ENCODE measurements at regions not wholly inside any gene's neighbourhood (a gene's known extent, or its start where the extent isn't known, plus 50 kb on each side); places are given as distances from the start of the nearest gene placed in this dataset.

- Histone ChIP-seq H3K36me3 (ENCODE audit: control insufficient read depth, insufficient read depth, low read length) (no peaks in the 10 kb centered on the region), H3K4me3 (ENCODE audit: low read depth, low read length) (no peak overlapping the region), H3K27me3 (replicated peaks; ENCODE audit: control insufficient read depth, insufficient read depth, low read length) (no peaks in the 10 kb centered on the region), H3K9me3 (no peaks in the 10 kb centered on the region), H3K4me1 (no peaks in the 10 kb centered on the region; the same call in 1 of the 2 replicates)
- Mint-ChIP-seq H3K4me3 (ENCODE audit: unreplicated experiment) (no peak overlapping the region), H3K27ac (ENCODE audit: unreplicated experiment) (no peak overlapping the region), H3K36me3 (ENCODE audit: insufficient read depth, unreplicated experiment) (peaks cover 4% of the 10 kb centered on the region), H3K4me1 (ENCODE audit: low read depth, unreplicated experiment) (no peaks in the 10 kb centered on the region), H3K27me3 (ENCODE audit: insufficient read depth, unreplicated experiment) (peaks cover 26% of the 10 kb centered on the region), H3K9me3 (ENCODE audit: unreplicated experiment) (no peaks in the 10 kb centered on the region)
- POLR2A ChIA-PET = no interaction called here
- DNase-seq = no peak
- TF ChIP-seq CTCF (IDR thresholded peaks at IDR 0.05; ENCODE audit: insufficient read depth in 1 of 2, low read depth in 1 of 2, low read length in 1 of 2, severe bottlenecking in 1 of 2, unreplicated experiment in 1 of 2) = no peak
- BruUV-seq (replicated peaks) = no TSS peak
- intact Hi-C loops (cut with micrococcal nuclease; ENCODE audit: unreplicated experiment) = no loop called here
- CTCF ChIA-PET = no interaction called here
Observed at GRCh38 chr17:79425686-79426085, 185.2 kb downstream of the RBFOX3 start.

- no TSS peak for BruUV-seq (replicated peaks)
- intact Hi-C loops (cut with micrococcal nuclease; ENCODE audit: unreplicated experiment) = no loop called here
- H3K27me3 ChIP-seq (replicated peaks; ENCODE audit: control insufficient read depth, insufficient read depth, low read length) = no peaks in the 10 kb centered on the region
- H3K4me1 ChIP-seq = peaks cover 5% of the 10 kb centered on the region
- POLR2A ChIA-PET = no interaction called here
- H3K9me3 Mint-ChIP-seq (ENCODE audit: unreplicated experiment) = no peaks in the 10 kb centered on the region
- no peak for DNase-seq
- no peaks in the 10 kb centered on the region for H3K9me3 ChIP-seq
- H3K27ac Mint-ChIP-seq (ENCODE audit: unreplicated experiment) = no peak overlapping the region
- H3K36me3 Mint-ChIP-seq (ENCODE audit: insufficient read depth, unreplicated experiment) = peaks cover 4% of the 10 kb centered on the region
- H3K4me3 ChIP-seq (ENCODE audit: low read depth, low read length) = no peak overlapping the region
- H3K4me1 Mint-ChIP-seq (ENCODE audit: low read depth, unreplicated experiment) = no peaks in the 10 kb centered on the region
- TF ChIP-seq CTCF (IDR thresholded peaks at IDR 0.05; ENCODE audit: insufficient read depth in 1 of 2, low read depth in 1 of 2, low read length in 1 of 2, severe bottlenecking in 1 of 2, unreplicated experiment in 1 of 2) = no peak
- H3K36me3 ChIP-seq (ENCODE audit: control insufficient read depth, insufficient read depth, low read length) = no peaks in the 10 kb centered on the region
- H3K27me3 Mint-ChIP-seq (ENCODE audit: insufficient read depth, unreplicated experiment) = peaks cover 26% of the 10 kb centered on the region
- CTCF ChIA-PET = interaction anchor here (0.6 kb wide), 1 partner anchor 284 kb away, joined by 4 read pairs; no protein-coding TSS in a partner anchor
- H3K4me3 Mint-ChIP-seq (ENCODE audit: unreplicated experiment) = no peak overlapping the region
Observed at GRCh38 chr17:79424471-79425185, 186.2 kb downstream of the RBFOX3 start.

GRCh38 chr17:79423811-79424465, 186.9 kb downstream of the RBFOX3 start:
- Histone ChIP-seq H3K4me1 (peaks cover 5% of the 10 kb centered on the region), H3K4me3 (ENCODE audit: low read depth, low read length) (no peak overlapping the region), H3K27me3 (replicated peaks; ENCODE audit: control insufficient read depth, insufficient read depth, low read length) (no peaks in the 10 kb centered on the region), H3K36me3 (ENCODE audit: control insufficient read depth, insufficient read depth, low read length) (no peaks in the 10 kb centered on the region), H3K9me3 (no peaks in the 10 kb centered on the region)
- Mint-ChIP-seq H3K9me3 (ENCODE audit: unreplicated experiment) (no peaks in the 10 kb centered on the region), H3K36me3 (ENCODE audit: insufficient read depth, unreplicated experiment) (peaks cover 4% of the 10 kb centered on the region), H3K4me1 (ENCODE audit: low read depth, unreplicated experiment) (no peaks in the 10 kb centered on the region), H3K4me3 (ENCODE audit: unreplicated experiment) (no peak overlapping the region), H3K27ac (ENCODE audit: unreplicated experiment) (no peak overlapping the region), H3K27me3 (ENCODE audit: insufficient read depth, unreplicated experiment) (peaks cover 32% of the 10 kb centered on the region)
- CTCF ChIA-PET = interaction anchor here (0.6 kb wide), 1 partner anchor 285 kb away, joined by 4 read pairs; no protein-coding TSS in a partner anchor
- BruUV-seq (replicated peaks) = no TSS peak
- intact Hi-C loops (cut with micrococcal nuclease; ENCODE audit: unreplicated experiment) = no loop called here
- POLR2A ChIA-PET = no interaction called here
- DNase-seq = no peak
- no peak for TF ChIP-seq CTCF (IDR thresholded peaks at IDR 0.05; ENCODE audit: insufficient read depth in 1 of 2, low read depth in 1 of 2, low read length in 1 of 2, severe bottlenecking in 1 of 2, unreplicated experiment in 1 of 2)

Data from Caco-2 (cell line).